Fibroblast of gingiva (primary cell): ENCODE measurements at regions not wholly inside any gene's neighbourhood (a gene's known extent, or its start where the extent isn't known, plus 50 kb on each side); places are given as distances from the start of the nearest gene placed in this dataset.

Experiments used
- DNase-seq: peaks from one replicate; pipeline ENCODE4 v3.0.0-alpha.2; 2011; ENCODE audit warnings: low read depth

DNA sequence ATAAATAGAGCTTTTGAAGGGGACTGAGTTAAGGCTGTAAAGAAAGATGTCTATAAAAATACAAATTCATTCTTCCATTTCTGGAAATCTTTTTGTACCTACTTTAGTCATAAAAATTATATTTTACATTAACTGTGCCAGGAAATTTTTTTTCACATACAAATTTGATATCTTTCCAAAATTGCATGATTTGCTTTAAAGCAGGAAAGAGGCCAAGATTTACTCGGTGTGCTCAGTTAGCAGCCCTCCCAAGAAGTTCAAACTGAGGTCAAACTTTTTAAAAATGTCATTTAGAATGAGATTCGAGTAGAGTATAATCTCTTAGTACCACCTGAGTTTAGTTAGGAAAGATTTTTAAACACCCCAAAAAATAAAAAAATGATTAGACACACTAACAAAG, 173.2 kb upstream of the GRIP1 start:
- no peak for DNase-seq

DNA sequence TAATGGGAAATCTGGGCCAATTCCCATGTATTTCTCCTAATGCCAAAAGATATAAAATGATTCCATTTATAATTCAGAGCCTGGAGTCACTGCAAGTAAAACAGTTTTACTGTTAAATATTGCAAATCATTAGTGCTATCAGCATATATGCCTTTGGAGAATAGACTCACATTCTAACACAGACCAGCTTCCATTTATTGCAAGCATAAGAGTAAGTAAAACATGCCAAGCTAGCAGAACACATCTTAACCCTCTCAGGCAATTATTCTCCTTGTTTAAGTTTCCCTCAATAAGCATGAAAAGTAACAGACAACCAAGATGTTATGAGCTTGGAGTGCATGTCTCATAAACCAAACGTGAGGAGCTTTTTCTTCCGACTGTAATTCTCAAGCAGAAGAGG, 173.9 kb upstream of the GRIP1 start:
- DNase-seq: no peak

DNA sequence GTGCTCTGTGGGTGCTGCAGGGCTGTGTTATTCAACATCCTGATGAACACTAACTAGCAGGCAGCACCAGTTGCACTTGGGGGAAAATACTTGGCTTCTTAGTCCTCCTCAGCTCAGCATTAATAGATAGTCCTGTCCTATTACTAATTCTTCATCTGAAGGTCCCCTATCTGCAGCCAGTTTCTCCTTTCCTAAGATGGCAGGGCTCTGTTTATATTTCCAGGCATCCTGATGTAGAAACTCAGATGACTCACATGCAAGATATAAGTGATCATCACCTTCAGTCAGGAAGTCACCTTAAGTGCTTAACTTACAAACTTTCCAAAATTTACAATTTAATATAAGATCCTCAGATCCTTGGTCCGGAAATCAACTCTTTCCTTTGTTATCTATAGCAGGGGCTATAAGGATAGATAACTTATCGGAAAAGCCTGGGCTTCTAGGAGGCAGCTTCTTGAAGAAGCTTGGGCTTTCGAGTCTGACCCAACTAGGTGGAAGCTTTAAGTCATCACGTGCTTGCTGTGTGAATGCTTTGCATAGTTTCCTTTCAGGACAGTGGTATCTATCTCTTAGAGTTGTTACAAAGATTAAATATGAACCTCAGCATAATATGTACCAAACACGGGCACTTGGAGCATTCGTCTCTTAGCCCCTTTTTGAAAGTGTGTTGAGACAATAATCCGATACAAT, 181.0 kb upstream of the GRIP1 start:
- DNase-seq: no peak

DNA sequence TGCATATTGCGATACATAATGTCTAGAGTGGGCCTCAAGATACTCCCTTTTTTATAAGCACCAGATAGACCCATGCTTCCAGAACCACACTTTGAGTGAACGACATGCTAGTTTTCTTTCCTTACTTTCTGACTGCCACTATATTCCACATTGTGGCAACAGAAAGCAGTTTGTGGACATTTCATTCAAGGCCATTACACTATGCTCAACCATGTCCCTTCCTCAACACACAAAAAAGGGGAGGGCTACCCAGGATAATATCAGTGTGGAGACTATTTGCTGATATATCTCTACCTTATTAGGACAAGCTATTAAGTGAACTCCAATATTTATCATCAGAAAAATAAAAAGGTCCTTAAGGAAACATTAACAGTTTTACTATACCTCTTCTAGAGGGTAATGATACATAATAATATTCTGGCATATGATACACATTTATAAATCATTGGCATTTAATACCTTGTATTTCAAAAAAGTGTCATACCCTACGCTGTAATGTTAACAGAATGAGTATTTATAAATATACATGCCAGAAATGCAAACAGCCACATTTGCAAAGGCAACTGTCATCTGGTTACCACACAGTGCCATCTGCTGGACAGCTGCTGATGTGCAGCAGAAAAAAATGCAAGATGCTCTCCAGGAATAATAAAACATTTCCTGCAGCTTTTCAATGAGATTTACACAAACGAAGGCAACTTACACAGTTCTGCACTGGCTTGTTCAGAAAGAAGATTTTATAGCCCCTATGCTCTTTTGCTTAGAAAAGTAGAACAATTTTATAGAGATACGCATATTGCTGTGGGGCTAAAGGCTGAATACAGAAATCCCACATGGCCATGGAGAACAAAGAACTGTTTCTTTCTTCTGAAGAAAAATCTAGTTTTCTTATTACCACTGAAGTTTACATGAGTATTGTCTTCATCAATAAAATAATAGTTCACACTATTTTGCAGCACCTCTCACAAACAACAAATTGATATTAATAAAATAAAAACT, 182.2 kb upstream of the GRIP1 start:
- DNase-seq: peak; percentile 38

DNA sequence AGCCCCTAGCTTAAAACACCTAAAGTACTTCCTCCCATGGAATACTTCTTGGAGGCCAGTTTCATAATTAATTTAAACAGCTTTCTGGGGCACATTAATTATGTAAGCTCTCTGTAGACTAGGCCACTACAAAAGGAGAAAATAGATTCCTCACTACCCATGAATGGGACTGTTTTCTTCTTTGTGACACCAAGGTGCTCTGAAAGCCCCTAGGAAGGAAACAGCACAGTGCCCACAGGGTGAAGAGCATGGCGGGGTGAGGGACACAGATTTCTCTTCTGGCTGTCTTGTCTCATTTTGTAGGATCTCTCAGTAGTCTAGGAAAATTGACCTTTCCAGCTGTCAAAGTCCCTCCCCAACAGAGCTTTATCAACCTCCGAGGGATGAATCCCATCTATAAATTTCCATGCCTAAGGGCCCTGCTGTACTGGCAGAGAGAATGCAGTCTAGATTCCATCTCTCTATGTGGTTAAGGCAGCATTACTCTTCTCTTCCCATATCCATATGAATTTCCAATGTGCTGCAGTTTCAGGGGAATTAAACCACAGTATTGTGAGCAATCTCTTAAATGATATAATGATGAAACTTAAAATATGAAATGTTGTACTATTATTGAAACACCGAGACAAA, 183.6 kb upstream of the GRIP1 start:
- DNase-seq: no peak

DNA sequence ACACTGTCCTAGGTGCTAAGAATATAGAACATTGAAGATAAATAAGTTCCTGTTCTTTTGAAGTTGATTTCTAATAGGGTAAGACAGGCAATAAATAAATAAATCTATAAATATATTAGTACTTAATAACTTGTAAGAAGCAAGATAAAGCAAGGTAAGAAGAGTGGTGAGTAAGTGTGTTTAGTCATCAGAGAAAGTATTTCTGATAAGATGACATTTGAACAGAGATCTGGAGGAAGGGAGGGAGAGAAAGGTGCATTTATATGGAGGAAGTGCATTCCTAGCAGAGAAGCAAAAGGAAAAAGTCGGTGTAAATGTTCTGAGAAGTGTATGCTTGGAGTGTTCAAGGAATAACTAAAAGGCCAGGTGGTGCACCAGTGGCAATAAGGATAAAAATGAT, 184.4 kb upstream of the GRIP1 start:
- DNase-seq: no peak

DNA sequence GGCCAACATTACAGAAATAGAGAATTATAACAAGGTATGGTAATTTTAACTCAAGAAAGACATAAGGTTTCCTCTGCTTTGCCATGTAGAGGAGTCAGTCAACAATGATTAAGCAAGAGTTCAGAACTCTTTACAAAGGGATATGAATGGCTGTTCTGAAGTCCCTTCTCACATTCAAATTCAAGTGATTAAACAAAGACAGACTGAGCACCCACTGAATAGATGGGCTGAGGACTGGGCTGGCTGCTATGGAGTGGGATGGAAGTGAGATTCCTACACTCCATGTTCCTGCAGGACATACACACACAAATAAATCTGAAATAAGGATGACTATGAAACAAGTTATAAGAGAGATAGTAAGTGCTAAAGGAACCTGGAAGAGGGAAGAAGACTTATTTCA, 199.0 kb upstream of the GRIP1 start:
- no peak for DNase-seq

DNA sequence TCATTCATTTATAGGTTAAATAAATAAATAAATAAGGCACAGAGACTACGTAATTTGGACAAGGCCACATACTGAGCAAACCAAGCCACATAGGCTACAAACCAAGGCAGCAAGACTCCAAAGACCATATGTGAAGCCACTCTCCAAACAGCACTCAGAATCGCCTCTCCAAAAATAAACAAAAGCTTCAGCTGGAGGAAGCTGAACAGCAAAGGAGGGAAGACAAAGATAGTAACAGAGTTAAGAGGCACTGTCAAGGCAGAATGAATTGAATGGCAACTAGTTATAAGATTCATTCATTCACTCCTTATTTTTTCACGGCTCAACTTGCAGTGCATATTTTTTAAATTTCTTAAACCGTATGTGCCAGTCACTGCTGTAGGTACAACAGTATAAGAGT, 200.5 kb upstream of the GRIP1 start:
- DNase-seq: no peak

DNA sequence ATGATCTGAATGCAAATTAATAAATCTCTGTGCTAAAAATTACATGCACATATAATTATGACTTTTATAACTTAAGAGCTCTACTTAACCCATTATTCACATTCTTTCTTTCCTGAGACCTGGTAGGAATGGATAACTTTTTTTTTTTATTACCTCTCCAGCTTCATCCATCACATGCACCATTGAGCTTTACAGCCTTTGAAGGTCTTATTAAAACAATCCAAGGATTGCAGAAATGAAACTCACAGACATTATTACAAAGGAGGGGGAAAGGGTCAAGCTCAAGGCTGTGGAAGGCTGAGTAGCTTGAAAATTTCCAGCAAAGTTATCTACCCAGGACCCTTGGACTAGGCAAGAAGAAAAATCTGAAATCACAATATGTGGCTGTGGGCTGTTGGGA, 202.5 kb upstream of the GRIP1 start:
- DNase-seq: no peak

DNA sequence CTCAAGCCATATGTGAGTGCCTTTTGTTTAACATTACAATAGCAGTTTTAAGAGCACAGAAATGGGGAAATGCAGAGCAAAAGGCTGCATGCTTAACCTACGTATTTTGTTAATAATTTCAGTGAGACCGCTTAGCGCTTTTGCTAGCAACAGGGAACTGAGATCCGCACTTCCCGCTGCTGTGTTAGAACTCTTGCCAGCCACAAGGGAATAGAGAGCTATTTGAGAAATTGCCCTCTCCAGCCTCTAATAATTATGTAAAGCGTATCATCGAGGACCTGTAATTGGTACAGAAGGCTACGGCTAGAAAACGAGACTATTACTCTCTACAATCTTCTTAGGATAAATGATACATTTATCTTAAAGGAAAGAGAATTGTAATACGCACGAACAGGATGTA, 205.2 kb upstream of the GRIP1 start:
- DNase-seq: no peak

DNA sequence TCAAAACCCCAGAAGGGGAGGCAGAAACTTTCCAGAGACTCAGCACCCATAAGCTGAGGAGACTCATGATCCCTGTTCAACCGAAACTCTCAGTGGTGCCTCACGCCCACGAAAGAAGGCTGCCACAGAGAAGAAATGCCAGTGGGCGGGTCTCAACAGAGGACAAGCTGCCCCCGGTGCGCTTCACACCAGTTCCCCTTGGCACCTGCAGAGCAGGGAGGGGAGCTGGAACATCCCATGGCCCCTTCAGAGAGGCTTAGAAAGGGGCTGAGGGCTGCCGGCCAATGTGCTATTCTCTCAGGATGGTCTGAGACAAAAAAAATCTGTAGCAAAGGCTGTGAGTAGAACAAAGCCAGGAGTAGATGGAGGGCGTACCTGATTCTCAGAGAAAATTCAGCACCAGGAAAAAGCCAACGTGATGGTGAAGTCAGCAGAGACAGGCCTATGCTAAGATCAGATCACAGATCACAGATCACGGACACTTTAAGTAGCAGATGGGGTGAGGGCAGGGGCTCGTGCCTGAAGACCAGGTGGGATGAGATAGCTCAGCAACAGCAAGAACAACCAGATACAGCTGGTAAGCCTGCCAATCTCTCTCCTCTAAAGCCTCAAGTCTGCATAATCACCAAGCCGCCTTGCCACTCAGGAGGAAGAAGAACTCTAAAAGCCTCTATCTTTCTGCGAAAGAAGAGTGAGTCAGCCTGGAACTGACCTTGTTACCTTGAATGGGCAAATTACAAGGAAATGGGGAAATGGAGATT, 206.4 kb upstream of the GRIP1 start:
- no peak for DNase-seq

DNA sequence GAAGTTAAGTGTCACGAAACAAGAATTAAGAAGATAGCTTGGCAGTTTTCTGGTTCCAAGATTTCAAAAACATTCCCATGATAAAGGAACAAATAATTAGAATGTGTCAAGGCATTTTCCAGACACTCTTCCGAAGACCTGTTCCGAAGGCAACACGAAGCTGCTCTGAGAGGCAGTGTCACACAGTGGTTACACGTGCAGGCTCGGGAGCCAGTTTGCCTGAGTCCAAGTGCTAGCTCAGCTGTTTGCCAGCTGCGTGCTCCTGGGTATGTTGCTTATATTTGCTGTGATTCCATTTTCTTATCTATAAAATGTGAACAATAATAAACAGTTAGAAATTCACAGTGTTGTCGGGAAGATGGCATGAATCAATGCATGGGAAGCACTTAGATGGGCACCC, 217.9 kb upstream of the GRIP1 start:
- no peak for DNase-seq

DNA sequence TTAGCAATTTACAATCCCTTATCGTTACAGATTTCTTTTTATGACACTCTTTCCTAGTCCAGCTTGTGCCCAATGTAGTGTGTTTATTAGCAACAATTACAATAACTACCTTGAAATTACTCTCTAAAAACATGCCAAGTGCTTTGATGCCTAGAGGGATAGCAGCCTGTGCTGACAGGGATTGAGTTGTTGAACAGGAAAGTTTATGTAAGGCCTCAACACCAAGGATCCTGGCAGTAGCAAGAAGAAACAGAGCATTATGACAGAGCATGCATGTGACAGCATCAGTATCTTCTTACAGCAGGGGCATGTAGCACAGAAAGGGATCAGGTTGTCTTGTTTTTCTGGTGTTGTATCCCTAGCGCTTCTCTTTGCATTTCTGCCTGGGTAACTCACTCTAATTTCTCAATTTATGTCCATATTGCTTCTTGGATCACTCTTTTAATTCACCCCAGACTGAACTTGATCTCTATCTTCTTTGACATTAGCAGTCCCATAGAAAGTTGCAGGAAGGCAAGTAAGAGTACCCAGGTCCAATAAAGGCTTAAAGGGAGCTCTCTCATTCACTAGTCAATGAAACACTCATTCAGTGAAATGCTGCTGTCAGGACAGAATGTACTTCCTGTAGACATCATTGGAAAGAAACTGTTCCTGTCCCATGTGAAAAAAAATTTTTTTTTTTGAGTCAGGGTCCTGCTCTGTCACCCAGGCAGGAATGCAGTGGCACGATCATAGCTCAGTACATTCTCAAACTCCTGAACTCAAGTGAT, 220.0 kb upstream of the GRIP1 start:
- no peak for DNase-seq

DNA sequence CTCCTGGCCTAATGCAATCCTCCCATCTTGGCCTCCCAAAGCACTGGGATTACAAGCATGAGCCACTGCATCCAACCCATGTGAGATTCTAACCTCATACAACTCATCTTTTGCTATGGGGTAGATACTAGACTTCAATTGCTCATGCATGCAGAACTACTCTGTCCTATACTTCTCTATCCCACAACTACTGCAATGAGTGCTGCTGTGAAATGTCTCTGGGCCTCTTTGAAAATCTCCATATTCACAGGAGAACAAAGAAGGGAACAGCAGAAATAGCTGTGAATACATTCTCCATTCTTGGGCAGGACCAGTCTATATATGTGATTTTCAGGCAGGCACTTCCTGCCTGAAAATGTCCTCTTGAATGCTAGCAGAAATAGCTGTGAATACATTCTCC, 220.7 kb upstream of the GRIP1 start:
- no peak for DNase-seq

DNA sequence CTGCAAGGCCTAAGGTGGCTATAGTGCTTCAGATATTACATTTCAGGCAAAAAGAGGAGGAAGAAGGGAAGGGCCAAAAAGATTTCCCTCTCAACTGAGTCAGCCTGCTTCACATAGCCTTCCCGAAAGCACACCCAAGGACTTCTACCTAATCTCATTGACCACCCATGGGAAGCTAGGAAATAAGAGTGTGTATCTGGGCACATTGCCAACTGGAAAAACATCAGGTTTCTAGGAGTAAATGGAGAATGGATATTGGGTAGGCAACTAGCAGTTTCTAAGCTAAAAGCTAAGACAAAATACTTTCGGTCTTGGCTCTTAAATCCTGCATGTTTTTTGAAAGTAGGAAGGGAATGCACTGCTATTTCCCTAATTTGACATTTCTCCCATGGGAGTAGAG, 221.7 kb upstream of the GRIP1 start:
- DNase-seq: no peak

DNA sequence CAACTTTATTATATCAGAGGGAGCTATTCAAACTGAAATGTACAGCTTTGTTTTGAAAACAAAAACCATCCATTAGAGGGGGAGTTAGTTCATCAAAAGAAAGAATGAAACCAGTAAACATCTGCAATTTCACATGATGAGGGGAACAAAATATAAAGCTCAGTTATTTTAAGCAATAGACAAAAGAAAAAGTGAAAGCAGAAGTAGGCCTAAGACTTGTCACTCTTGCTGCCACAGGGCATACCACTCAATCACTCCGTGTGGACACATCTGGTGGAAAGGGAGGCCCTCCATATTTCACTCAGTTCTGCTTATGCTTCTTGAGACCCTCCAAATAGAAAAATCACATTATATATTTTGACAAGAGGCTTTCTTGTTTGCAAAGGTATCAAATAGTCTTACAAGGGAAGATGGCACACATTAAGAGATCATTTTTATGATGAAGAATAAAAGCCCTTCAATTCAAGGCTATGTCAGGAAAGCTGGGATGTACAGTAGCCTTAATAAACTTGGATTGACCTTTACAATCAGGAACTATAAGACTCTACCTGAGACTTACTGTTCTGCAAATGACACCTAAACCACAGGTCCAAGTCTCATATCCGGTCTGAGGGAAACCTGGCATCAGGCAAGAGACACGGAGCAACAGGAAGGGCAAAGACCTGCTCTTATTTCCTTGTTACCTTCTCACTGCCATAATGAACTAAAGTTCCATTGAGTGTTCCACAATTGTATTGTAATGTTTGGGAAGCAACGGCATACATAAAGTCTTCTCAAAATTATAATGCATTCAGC, 222.5 kb upstream of the GRIP1 start:
- DNase-seq: no peak

DNA sequence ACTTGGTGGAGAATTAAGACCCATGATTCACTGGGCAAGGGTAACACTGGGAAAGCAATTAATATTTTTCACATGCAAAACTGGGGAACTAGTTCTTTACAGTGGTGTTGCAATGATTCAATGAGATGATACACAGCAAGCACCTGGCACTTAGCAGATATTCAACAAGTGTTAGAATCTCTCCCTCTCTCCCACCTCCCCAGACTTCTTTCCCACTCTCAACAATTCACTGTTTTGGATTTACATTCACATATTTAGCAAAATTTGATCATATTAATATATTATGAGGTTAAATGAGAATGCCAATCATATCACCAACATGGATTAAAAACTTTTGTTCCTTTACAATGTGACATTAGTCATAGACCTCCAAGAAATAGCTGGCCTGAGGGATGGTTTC, 223.1 kb upstream of the GRIP1 start:
- no peak for DNase-seq

DNA sequence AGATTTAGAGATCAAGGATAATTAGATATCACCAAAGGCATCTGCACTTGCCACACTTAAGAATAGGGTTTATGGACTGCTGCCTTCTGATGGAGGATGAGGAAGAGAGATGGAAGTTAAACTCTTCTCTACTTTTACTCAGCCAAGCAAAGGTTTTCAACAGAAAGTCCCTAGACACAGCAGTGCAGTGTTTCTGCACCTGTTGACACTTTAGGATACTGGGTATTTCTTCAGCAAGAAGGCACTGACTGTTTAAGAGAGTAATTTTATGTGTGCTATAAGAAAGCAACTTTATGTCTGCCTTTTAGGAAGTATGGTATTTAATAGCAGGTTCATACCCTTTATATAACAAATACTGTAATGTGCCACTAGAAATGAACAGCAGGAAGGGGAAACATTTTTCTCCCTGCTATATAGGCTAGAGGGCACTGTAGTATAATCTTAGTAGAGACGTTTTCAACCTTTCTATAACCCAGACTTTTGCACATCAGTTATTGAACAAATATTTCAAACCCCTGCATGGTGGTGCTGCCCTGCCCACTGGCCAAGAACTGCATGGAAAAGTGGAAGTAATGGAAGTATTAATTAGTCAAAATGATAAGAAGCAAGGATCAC, 225.0 kb upstream of the GRIP1 start:
- no peak for DNase-seq

DNA sequence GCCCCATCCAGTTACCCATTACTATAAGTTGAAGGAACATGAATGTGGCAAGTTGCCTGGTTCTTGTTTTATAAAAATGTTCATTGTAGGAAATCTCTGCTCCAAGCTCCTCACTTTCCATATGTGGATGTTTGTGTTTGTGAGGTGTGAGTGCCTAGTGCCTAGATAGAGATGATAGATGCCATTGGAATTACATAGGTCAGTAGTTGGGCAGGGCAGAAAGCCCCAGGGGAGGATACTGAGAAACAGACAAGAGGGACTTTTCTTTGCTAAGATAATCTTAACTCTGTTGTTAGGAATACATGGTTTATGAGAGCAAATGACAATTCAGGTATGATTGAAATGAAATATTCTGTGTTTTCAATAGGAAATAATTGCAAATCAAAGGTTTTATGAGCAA, 226.3 kb upstream of the GRIP1 start:
- no peak for DNase-seq

DNA sequence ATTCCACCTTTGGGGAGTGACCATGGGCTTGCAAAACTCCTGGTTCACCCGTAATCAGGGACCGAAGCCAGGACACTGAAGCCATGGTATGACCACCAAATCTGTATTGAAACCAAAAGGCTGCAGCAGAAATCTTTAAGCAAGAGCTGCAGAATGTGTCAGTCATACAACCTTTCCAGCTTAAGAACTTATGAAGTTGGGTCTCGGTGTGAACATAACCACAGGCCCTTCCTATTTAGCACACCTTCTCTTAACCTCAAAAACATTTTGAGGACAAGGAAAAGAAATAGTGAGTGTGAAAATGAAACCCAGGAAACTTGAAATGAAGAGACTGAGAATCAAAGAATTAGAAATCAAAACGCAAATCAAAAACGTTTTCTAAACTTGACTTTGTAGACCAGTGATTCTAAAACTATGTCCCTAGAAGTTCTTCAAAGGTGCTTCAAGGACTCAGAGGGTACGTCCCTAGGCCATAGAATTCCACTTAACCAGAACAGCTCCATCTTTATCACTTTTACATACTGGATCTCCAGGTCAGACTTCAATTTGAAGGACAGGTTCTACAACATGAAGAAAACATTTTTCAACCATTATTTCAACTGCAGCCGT, 231.6 kb upstream of the GRIP1 start:
- DNase-seq: no peak
